Renal cortex interstitium (tissue), 11 donors: ENCODE measurements at regions not wholly inside any gene's neighbourhood (a gene's known extent, or its start where the extent isn't known, plus 50 kb on each side); places are given as distances from the start of the nearest gene placed in this dataset.

Source experiments
- DNase-seq, 11 donors: peaks; one replicate each; pipeline ENCODE4 v3.0.0-alpha.2; 2013; ENCODE audit warnings: low read depth in 9 of 11, low spot score in 4 of 11; ENCODE audit errors: extremely low read depth in 1 of 11

- no peak for DNase-seq
Measured at GRCh38 chr2:57758686-57759085, 287.9 kb upstream of the VRK2 start.

- no peak for DNase-seq
Measured at GRCh38 chr2:57759131-57759530, 287.5 kb upstream of the VRK2 start.

DNA sequence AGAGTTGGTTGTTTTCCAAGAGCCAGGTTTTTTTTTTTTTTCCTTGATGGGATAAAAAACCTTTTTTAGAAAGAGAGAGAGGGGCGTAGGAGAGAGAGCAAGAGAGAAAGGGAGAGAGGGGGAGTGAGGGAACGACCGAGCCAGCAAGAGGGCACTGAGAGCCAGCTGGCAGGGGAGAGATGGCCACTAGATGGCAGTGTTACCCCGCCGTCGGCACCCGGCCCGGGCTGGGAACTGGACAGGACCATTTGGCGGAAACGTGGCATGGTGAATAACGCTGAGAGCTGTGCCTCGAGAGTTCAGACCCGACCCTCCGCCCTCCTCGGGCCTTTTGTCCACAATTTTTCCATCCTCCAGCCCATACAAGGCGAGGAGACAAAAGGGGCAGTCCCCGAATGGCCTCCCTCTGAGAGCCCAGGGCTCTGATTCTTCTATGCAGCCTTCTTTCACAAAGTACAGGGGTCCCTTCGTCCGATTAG is 286.7 kb upstream of the VRK2 start:
- peak; percentile 59 to 81 (median 73) for DNase-seq

- no peak for DNase-seq
Measured at GRCh38 chr2:57760381-57760801, 286.2 kb upstream of the VRK2 start.

DNA sequence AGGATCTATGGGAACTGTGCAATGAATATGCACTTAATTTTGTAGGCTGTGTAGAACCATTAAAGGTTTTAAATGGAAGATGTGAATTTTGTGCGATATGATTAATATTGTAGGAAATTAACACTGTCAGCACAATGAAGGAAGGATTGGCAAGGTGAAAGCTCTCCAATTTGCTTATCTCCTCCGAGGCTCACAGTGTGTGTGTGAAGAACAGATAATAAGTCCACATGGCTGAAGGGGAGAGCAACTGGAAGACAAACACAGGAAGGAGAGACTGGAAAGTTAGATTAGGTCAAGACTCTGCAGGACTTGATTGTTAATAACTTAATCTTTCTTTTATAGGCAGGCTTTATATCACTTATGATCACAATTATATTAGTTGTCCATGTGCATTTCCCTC is 269.7 kb upstream of the VRK2 start:
- DNase-seq, result no peak

DNA sequence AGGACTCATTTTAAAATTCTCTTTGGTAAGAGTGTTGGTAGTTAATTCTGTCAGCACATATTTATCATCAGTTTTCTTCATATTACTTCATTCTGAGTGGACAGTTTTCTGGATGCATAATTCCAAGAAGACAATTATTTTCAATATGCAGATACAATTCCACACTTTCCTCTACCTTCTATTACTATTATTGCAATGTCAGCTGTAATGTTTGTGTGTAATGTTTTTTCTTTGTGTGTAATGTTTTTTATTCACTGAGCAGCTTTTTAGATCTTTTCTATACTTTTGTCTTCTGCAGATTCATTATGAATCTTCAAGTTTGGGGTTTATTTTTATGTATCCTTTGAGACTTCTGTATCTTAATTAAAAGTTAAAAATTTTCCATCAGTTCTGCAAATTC is 264.0 kb upstream of the VRK2 start:
- no peak for DNase-seq

DNA sequence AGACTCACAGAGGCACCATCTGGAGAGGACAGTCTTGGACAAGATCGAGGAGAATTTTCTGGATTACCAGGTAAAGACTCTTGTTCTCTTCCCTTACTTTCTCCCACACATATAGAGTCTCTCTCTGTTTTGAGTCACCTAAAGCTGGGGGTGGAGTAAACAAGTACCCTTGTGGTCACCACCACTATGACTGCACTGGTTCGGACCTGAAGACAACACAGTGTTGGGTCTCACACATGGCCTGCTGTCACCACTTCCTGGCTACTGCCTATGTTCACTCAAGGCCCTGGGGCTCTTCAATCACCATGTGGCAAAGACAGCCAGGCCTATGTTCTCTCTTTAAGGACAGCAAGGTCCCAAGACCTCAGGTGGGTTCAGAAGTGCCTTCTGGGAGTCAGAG is 253.3 kb upstream of the VRK2 start:
- DNase-seq, result no peak

DNA sequence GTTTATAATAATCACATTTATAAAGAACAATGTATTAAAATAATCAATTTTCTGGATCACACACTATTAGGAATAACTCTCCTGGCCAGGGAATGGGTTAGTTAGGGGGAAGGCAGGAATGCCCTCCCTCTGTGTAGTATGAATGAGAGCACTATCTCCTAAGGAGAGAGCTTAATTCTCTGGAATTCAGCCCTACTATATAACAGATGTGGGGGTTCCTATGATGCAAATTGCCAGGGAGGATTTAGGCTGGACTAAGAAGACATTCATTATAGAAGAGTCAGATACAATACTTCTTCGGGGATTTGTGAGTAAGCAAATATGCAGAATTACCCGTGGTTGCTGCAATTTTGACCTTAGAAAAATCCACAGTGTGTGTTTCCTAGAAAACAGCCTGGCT is 250.1 kb upstream of the VRK2 start:
- DNase-seq, result no peak

DNA sequence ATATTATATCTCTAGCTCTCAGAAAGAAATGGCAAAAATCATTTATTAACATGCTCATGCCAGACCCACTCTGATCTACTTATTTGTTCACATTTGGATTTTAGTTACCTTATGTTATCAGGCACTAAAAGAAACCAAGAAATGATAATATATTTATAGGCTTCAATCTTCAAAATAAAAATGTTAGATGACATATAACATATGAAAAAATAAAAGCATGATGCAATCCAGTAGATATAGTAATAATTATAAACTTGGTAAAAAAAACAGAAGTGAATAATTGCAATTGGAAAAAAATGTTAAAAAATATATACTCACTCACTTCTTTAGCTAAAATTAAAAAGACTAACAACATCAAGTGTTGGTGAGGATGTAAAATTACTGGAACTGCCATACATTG is 248.3 kb upstream of the VRK2 start:
- no peak for DNase-seq

- no peak for DNase-seq
Measured at GRCh38 chr2:57802243-57802642, 244.4 kb upstream of the VRK2 start.

DNA sequence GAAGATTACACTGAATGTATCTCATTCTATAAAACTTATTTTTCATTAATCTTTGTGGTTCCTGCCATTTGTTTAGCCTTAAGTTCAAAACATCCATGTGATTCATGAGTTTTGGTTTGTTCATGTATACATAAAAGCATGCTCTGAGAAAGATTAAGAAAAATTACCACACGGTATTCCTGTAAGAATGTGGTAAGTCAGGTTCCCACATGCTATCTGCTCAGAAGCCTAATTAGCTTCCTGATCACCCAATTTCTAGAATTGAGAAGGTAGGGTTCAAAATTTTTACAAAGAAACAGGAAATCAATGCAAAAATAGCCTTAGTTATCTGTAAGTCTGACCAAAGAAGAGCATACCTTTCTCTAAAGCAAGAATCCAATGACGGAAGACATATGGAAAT is 241.6 kb upstream of the VRK2 start:
- DNase-seq, result no peak

DNA sequence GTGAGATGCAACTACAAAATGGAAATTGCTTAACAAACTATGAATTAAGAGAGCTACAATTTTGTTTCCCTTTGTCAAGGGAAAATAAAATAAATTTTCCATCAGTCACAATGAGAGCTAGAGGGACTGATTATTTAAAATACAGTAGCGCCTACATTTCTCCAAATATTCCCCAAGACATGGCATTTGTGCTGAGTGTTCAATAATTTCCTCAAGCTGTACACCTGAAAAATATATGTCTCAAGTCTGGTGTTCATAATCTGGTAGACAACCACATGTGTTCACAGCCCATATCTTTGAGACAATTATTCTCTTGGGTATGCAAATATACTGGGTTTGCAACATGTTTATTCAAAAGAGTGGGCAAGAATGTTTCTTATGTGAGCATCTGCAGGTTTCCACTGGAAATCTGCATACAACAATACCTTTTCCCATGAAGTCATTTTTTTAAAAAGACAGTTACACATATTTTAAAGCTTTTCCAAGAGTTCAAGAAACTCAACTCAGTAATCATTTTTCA is 240.1 kb upstream of the VRK2 start:
- no peak for DNase-seq

GRCh38 chr2:57809230-57809629 is 237.4 kb upstream of the VRK2 start:
- no peak for DNase-seq

DNA sequence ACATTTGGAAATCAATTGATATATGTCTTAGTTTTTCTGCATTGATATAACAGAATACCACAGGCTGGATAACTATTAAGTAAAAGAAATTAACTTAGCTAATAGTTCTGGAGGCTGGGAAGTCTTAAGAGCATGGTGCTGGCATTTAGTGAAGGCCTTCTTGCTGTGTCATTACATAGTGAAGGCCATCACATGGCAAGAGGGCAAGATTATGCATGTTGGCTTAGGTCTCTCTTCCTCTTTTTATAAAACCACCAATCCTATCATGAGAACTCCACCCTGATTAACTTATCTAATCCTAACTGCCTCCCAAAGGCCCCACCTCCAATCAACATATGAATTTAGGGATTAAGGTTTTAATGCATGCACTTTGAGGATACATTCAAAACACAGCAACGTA is 225.5 kb upstream of the VRK2 start:
- no peak for DNase-seq

DNA sequence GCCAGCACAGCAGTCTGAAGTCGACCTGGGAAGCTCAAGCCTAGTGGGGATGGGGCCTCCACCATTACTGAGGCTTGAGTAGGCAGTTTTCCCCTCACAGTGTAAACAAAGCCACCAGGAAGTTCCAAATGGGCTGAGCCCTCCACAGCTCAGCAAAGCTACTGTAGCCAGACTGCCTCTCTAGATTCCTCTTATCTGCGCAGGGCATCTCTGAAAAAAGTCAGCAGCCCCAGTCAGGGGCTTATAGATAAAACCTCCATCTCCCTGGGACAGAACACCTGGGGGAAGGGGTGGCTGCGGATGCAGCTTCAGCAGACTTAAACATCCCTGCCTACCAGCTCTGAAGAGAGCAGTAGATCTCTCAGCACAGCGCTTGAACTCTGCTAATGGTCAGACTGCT is 218.4 kb upstream of the VRK2 start:
- no peak for DNase-seq

- no peak for DNase-seq
Measured at GRCh38 chr2:57834666-57835065, 211.9 kb upstream of the VRK2 start.

DNA sequence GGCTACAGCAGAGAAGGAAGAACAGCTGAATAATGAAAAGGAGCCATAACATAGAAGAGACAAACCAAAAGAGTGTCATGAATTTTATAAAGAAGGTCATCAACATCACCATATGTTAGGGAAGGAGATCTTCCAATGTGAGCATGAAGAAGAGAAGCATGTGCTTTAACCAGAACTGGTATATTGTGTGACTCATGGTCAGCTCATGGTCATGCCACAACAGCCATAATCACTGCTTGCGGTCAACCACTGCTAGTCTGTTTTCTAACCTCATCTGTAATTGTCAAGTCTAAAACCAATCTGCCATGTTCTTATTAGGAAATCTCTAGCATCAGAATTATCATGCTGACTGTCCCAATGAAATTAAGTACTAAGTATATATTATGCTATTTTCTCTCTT is 204.1 kb upstream of the VRK2 start:
- DNase-seq, result no peak

DNA sequence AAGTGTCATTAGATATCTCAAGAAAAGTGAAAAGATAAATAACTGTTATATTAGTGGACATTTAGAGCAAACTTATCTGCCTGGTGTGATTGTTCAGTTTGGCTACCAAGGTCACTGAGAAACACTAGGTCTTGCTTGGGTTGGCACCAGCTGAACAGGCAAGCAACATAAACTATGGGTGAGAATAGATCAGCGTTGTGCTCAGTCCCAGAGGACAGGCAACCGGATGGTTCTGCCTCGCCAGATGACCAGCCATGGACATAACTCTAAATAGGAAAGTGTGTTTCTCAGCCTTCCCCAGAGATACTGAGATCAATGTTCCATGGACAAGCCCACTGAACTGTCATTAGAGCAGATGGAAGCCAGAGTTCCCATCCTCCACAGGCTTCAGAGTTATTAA is 203.4 kb upstream of the VRK2 start:
- no peak for DNase-seq

- no peak for DNase-seq
Measured at GRCh38 chr2:57848723-57849122, 197.9 kb upstream of the VRK2 start.

DNA sequence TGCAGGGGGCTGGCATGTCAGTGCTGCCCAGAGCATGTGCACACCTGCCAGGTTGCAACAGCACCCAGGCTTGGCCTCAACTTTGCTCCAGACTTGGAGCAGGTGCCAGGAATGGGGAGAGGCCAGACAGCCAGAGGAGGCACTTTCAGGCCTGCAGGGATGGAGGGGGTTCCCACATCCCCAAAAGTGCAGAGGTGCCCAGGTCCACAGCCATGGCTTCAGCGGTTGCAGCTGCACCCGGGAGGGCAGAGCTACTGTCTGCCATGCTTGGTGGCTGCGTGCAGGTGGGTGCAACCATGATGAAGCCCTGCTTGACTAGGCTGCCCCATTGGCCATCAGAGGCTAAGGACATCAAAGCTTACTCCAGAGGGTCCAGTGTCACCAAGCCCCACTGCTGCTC is 196.8 kb upstream of the VRK2 start:
- no peak for DNase-seq

- DNase-seq, result no peak
Measured at GRCh38 chr2:57850415-57851130, 196.0 kb upstream of the VRK2 start.
